LoVo (cell line): ENCODE measurements at regions not wholly inside any gene's neighbourhood (a gene's known extent, or its start where the extent isn't known, plus 50 kb on each side); places are given as distances from the start of the nearest gene placed in this dataset.
A peak's percentile ranks its signal among the peaks of the same experiment; 100 is the strongest.

Experiments
- DNase-seq: peaks from one replicate; pipeline ENCODE4 v3.0.0-alpha.2; 2016; ENCODE audit warnings: low spot score

GRCh38 chr7:36010656-36011587, 142.1 kb upstream of the EEPD1 start:
- no peak for DNase-seq

- no peak for DNase-seq
These were observed 141.5 kb upstream of the EEPD1 start for GRCh38 chr7:36011588-36011965.

- DNase-seq: no peak
These were observed 139.6 kb upstream of the EEPD1 start for GRCh38 chr7:36013246-36014014.

- no peak for DNase-seq
These were observed 138.1 kb upstream of the EEPD1 start for GRCh38 chr7:36014961-36015360.

GRCh38 chr7:36015733-36016132, 137.3 kb upstream of the EEPD1 start:
- DNase-seq: no peak

GRCh38 chr7:36016648-36017047, 136.4 kb upstream of the EEPD1 start:
- DNase-seq: no peak

- no peak for DNase-seq
These were observed 135.9 kb upstream of the EEPD1 start for GRCh38 chr7:36017111-36017510.

GRCh38 chr7:36018816-36019484, 134.1 kb upstream of the EEPD1 start:
- no peak for DNase-seq

- DNase-seq: no peak
These were observed 133.5 kb upstream of the EEPD1 start for GRCh38 chr7:36019538-36019937.

- no peak for DNase-seq
These were observed 133.1 kb upstream of the EEPD1 start for GRCh38 chr7:36019980-36020379.

- no peak for DNase-seq
These were observed 131.7 kb upstream of the EEPD1 start for GRCh38 chr7:36021367-36021766.

- no peak for DNase-seq
These were observed 131.0 kb upstream of the EEPD1 start for GRCh38 chr7:36021917-36022550.

- no peak for DNase-seq
These were observed 130.0 kb upstream of the EEPD1 start for GRCh38 chr7:36023033-36023560.

- DNase-seq: no peak
These were observed 127.9 kb upstream of the EEPD1 start for GRCh38 chr7:36025190-36025589.

GRCh38 chr7:36029311-36029710, 123.7 kb upstream of the EEPD1 start:
- no peak for DNase-seq

- no peak for DNase-seq
These were observed 123.1 kb upstream of the EEPD1 start for GRCh38 chr7:36029853-36030515.

GRCh38 chr7:36032361-36032818, 120.7 kb upstream of the EEPD1 start:
- DNase-seq: no peak

- no peak for DNase-seq
These were observed 119.0 kb upstream of the EEPD1 start for GRCh38 chr7:36034020-36034419.

GRCh38 chr7:36035186-36035585, 117.9 kb upstream of the EEPD1 start:
- DNase-seq: no peak

GRCh38 chr7:36036590-36036989, 116.5 kb upstream of the EEPD1 start:
- DNase-seq: no peak

- DNase-seq: peak; percentile 69
These were observed 115.9 kb upstream of the EEPD1 start for GRCh38 chr7:36037121-36037662.
